ENCODE measurements at regions not wholly inside any gene's neighbourhood (a gene's known extent, or its start where the extent isn't known, plus 50 kb on each side); places are given as distances from the start of the nearest gene placed in this dataset.

GRCh38 chr2:2960441-2961133 is 417.0 kb downstream of the EIPR1 start:
- H2AK9ac ChIP-seq (replicated peaks; ENCODE audit: low read depth, low read length, poor library complexity): no peak overlapping the region
- no peak overlapping the region for H4K5ac ChIP-seq (ENCODE audit: low read depth, low read length)
- no peak overlapping the region for H2BK20ac ChIP-seq (ENCODE audit: low read depth, low read length)
- no peak for TF ChIP-seq CTCF (conservative IDR thresholded peaks at IDR 0.05; ENCODE audit: low read depth, low read length)
- TF ChIP-seq FOS (IDR thresholded peaks at IDR 0.05; ENCODE audit: low read depth, low read length): no peak
- TF ChIP-seq USF2 (IDR thresholded peaks at IDR 0.05; ENCODE audit: low read depth, low read length): no peak
- TF ChIP-seq CHD1 (IDR thresholded peaks at IDR 0.05; ENCODE audit: low read depth, low read length): no peak
- no peak for TF ChIP-seq SMC3 (IDR thresholded peaks at IDR 0.05; ENCODE audit: low read depth, low read length)
- TF ChIP-seq MAZ (IDR thresholded peaks at IDR 0.05; ENCODE audit: borderline replicate concordance, low read depth, low read length): no peak
- no peak for TF ChIP-seq RAD21 (IDR thresholded peaks at IDR 0.05; ENCODE audit: low read length)
- no peak for TF ChIP-seq CEBPB (IDR thresholded peaks at IDR 0.05; ENCODE audit: low read depth, low read length)
- TF ChIP-seq MAFK (IDR thresholded peaks at IDR 0.05; ENCODE audit: low read depth, low read length): no peak
- TF ChIP-seq BHLHE40 (IDR thresholded peaks at IDR 0.05; ENCODE audit: low read depth, low read length): no peak
- no peak for TF ChIP-seq MXI1 (IDR thresholded peaks at IDR 0.05; ENCODE audit: borderline replicate concordance, low read depth, low read length)
- TF ChIP-seq RCOR1 (IDR thresholded peaks at IDR 0.05; ENCODE audit: insufficient replicate concordance, low read length): no peak
- TF ChIP-seq POLR2A (IDR thresholded peaks at IDR 0.05; ENCODE audit: low read depth, low read length): no peak
- TF ChIP-seq RFX5 (IDR thresholded peaks at IDR 0.05; ENCODE audit: low read depth, low read length): no peak
- no peaks in the 10 kb centered on the region for H4K20me1 ChIP-seq (ENCODE audit: insufficient read depth, low read length)
- H2AK5ac ChIP-seq (ENCODE audit: low read depth, low read length): no peak overlapping the region
- no peak overlapping the region for H3K27ac ChIP-seq (ENCODE audit: insufficient read depth, low read length)
- H3K4me1 ChIP-seq (ENCODE audit: control insufficient read depth, insufficient read depth, low read length): no peaks in the 10 kb centered on the region
- H3K36me3 ChIP-seq (ENCODE audit: control insufficient read depth, insufficient read depth, low read length): no peaks in the 10 kb centered on the region
- H3K4ac ChIP-seq (ENCODE audit: low read depth, low read length): no peak overlapping the region
- in situ Hi-C loops (cut with MboI; ENCODE audit: low sequenced_read_pairs): no loop called here
- intact Hi-C loops (cut with micrococcal nuclease): no loop called here
- no peak overlapping the region for H3K56ac ChIP-seq (ENCODE audit: extremely low read depth, insufficient read depth, low read length)
- H2BK120ac ChIP-seq (ENCODE audit: low read depth, low read length): no peak overlapping the region
- BruUV-seq (replicated peaks): no TSS peak
- H3K18ac ChIP-seq (ENCODE audit: low read depth, low read length): no peak overlapping the region
- no peaks in the 10 kb centered on the region for H3K9me1 ChIP-seq (ENCODE audit: insufficient read depth, low read length)
- DNase-seq: no peak
- no peak overlapping the region for H3K4me3 ChIP-seq (ENCODE audit: insufficient read depth, low read depth, low read length)
- no peak for ATAC-seq (ENCODE audit: low read depth)
- H4K8ac ChIP-seq (ENCODE audit: low read depth in 2 of 2, low read length in 2 of 2): no peak overlapping the region
- no peak overlapping the region for H3K9ac ChIP-seq (ENCODE audit: low read depth, low read length)
- H3K79me1 ChIP-seq (ENCODE audit: low read depth in 1 of 2, low read length in 2 of 2): no peaks in the 10 kb centered on the region
- no peak overlapping the region for H2AFZ ChIP-seq (replicated peaks; ENCODE audit: low read length, poor library complexity)
- no peak overlapping the region for H4K91ac ChIP-seq (ENCODE audit: insufficient read depth, low read depth, low read length)
- WGBS, 2 experiments (ENCODE audit: extremely low coverage in 2 of 2, insufficient read length in 1 of 2): 53% methylated on average over 5 of the region's 17 CpGs; no CpG with 5 or more reads in 1 of the 2 experiments
- no peak overlapping the region for H3K4me2 ChIP-seq (ENCODE audit: low read depth, low read length)
- peaks cover 10% of the 10 kb centered on the region for H3K9me3 ChIP-seq (ENCODE audit: control insufficient read depth, insufficient read depth, low read length)
- H3K23ac ChIP-seq (ENCODE audit: low read depth, low read length): no peak overlapping the region
- dilution Hi-C loops (cut with HindIII; ENCODE audit: low sequenced_read_pairs, unreplicated experiment): no loop called here
- H2BK5ac ChIP-seq (ENCODE audit: low read depth, low read length, poor library complexity, severe bottlenecking): no peak overlapping the region
- H3K27me3 ChIP-seq (ENCODE audit: control insufficient read depth, insufficient read depth, low read length): no peaks in the 10 kb centered on the region
- ChIA-PET CTCF (no interaction called here), POLR2A (ENCODE audit: unreplicated experiment) (no interaction called here)
- H3K14ac ChIP-seq (replicated peaks; ENCODE audit: low read depth, low read length): no peak overlapping the region
- H2BK15ac ChIP-seq (ENCODE audit: low read depth, low read length): no peak overlapping the region
